Esophagus muscularis mucosa (tissue), 4 donors: ENCODE measurements at regions not wholly inside any gene's neighbourhood (a gene's known extent, or its start where the extent isn't known, plus 50 kb on each side); places are given as distances from the start of the nearest gene placed in this dataset.
"Not testable (repeated sequence)": the region's sequence is repeated elsewhere in the genome, so short reads cannot be mapped to it uniquely, and the experiment has no call there.

ENCODE experiments used
- DNase-seq: peaks from one replicate; pipeline ENCODE4 v3.0.0-alpha.2; 2017; ENCODE audit errors: extremely low spot score
- H3K27ac ChIP-seq, 4 donors: fragments of 200-600 bp; sonication (generic); replicated peaks in 1 of 4; 1 replicate in 3 of 4; 2 replicates in 1 of 4; pipeline ENCODE4 v1.5.1; 2016 to 2019; ENCODE audit warnings: mild to moderate bottlenecking in 1 of 4
- H3K27me3 ChIP-seq, 4 donors: fragments of 200-600 bp; sonication (generic); one replicate each; pipeline versions ENCODE4 v1.5.1 to v1.6.0; 2016 to 2019
- H3K36me3 ChIP-seq, 4 donors: fragments of 200-600 bp; sonication (generic); one replicate each; pipeline ENCODE4 v1.5.1; 2016 to 2019
- H3K4me1 ChIP-seq, 4 donors: fragments of 200-600 bp; sonication (generic); one replicate each; pipeline ENCODE4 v1.5.1; 2016 to 2019
- H3K4me3 ChIP-seq, 4 donors: fragments of 200-600 bp; sonication (generic); 1 replicate in 2 of 4; 2 replicates in 2 of 4; pipeline ENCODE4 v1.5.1; 2016 to 2019; ENCODE audit warnings: mild to moderate bottlenecking in 4 of 4, moderate library complexity in 1 of 4
- H3K9me3 ChIP-seq, 4 donors: fragments of 200-600 bp; sonication (generic); 1 replicate in 3 of 4; 2 replicates in 1 of 4; pipeline ENCODE4 v1.5.1; 2016 to 2019
- EP300 ChIP-seq: sonication (generic); formaldehyde crosslinking; IDR thresholded peaks from one replicate; pipeline ENCODE4 v1.6.1; 2017; ENCODE audit warnings: antibody characterized with exemption
- POLR2A ChIP-seq: fragments of 450-650 bp; IDR thresholded peaks from one replicate; pipeline ENCODE4 v1.6.1; 2017; ENCODE audit warnings: antibody characterized with exemption, moderate library complexity, mild to moderate bottlenecking, low read depth
- POLR2AphosphoS5 ChIP-seq, 2 donors: sonication (generic); formaldehyde crosslinking; IDR thresholded peaks; one replicate each; pipeline ENCODE4 v1.6.1; 2017; ENCODE audit warnings: antibody characterized with exemption in 2 of 2
- WGBS: methylation state at CpG from one replicate; pipeline ENCODE4 v1.1.5; 2018; 5-methylcytosine and 5-hydroxymethylcytosine counted together
- intact Hi-C: fragments of 100-400 bp; cut with DNase I; formaldehyde crosslinking; loops from one replicate; pipeline ENCODE4 v1.15.1; 2023
- TF ChIP-seq, protein P1 (sequence below), 3 experiments: fragments of 200-600 bp in 2 of 3; fragments of 450-650 bp in 1 of 3; sonication (generic) in 2 of 3; IDR thresholded peaks; one replicate each; pipeline ENCODE4 v1.5.1; 2017 to 2019; ENCODE audit warnings: antibody characterized with exemption in 3 of 3, mild to moderate bottlenecking in 2 of 3, moderate library complexity in 1 of 3

DNA sequence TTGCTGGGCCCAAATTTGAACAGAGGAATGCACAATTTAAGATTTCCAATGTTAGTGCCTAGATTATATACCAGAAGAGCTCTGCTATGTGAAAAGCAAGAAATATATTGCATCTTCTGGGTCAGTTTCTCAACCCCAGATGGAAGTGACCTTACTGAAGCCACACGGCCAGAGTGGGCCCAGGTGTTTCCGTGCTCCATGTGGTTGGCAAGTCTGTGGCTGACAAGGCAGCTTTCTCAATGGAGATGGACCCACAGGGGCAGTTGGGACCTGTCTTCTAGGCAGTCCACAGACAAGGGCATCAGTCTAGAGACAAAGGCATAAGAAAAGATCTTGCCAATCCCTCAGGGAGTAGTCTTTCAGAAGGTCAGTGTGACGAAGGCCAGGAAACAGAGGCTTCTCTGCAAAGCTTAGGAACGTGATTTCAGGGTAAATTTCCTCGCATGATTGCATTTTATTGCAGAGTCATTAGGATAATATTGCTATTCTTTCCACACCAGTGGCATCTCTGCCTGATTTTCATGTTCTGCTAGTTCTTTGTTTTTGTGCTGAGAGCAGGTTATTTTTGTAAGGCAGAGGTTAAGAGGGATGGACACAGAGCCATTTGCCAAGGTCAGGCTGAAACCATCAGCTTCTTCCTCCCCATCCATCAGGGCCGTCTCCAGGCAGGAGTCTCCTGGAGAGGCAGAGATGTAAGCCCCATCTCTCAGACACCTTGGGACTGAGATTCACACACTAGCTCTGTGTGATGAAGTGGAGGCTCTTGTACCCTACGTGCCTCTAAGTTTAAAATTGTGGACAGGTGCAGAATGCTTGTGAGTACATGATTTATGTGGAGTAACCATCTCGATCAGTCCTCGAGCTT lies 202.1 kb downstream of the ANKRD30B start:
- no peaks in the 10 kb centered on the region for H3K27me3 ChIP-seq
- no peak overlapping the region for H3K27ac ChIP-seq
- no peak overlapping the region for H3K4me3 ChIP-seq
- WGBS: 71% methylated on average over 9 of the region's 9 CpGs
- no peaks in the 10 kb centered on the region for H3K36me3 ChIP-seq
- H3K4me1 ChIP-seq: no peaks in the 10 kb centered on the region
- intact Hi-C loops: no loop called here
- no peaks in the 10 kb centered on the region for H3K9me3 ChIP-seq
- TF ChIP-seq EP300: no peak
- TF ChIP-seq, protein P1, sequence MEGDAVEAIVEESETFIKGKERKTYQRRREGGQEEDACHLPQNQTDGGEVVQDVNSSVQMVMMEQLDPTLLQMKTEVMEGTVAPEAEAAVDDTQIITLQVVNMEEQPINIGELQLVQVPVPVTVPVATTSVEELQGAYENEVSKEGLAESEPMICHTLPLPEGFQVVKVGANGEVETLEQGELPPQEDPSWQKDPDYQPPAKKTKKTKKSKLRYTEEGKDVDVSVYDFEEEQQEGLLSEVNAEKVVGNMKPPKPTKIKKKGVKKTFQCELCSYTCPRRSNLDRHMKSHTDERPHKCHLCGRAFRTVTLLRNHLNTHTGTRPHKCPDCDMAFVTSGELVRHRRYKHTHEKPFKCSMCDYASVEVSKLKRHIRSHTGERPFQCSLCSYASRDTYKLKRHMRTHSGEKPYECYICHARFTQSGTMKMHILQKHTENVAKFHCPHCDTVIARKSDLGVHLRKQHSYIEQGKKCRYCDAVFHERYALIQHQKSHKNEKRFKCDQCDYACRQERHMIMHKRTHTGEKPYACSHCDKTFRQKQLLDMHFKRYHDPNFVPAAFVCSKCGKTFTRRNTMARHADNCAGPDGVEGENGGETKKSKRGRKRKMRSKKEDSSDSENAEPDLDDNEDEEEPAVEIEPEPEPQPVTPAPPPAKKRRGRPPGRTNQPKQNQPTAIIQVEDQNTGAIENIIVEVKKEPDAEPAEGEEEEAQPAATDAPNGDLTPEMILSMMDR (IDR thresholded peaks at IDR 0.05): no peak
- TF ChIP-seq POLR2A: no peak
- no peak for TF ChIP-seq POLR2AphosphoS5 (IDR thresholded peaks at IDR 0.05)
- no peak for DNase-seq

DNA sequence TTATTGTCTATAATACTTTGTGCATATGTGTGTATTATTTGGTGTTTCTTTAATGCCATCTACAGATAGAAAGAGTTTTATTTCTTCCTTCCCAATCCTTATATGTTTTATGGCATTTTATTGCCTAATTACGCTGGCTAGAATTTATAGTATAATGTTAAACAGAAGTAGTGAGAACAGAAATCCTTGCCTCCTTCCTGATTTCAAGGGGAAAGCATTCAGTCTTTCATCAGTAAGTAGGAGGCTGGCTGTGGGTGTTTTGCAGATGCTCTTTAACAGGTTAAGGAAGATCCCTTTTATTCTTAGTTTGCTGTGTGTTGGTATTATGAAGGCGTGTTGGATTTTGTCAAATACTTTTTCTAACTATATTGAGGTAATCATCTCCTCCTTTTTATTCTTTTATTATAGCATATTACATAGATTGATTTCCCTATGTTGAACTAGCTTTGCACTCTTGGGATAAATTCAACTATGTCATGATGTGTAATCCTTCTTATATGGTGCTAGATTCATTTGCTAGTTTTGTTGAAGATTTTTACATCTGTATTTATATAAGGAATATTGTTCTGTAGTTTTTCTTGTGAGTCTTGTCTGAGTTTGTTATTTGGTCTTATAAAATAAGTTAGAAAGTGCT lies 204.6 kb downstream of the ANKRD30B start:
- H3K36me3 ChIP-seq, intact Hi-C loops, H3K4me3 ChIP-seq, H3K27ac ChIP-seq, H3K4me1 ChIP-seq, H3K27me3 ChIP-seq, H3K9me3 ChIP-seq, DNase-seq: not testable (repeated sequence)
- 73% methylated on average over 2 of the region's 2 CpGs for WGBS

DNA sequence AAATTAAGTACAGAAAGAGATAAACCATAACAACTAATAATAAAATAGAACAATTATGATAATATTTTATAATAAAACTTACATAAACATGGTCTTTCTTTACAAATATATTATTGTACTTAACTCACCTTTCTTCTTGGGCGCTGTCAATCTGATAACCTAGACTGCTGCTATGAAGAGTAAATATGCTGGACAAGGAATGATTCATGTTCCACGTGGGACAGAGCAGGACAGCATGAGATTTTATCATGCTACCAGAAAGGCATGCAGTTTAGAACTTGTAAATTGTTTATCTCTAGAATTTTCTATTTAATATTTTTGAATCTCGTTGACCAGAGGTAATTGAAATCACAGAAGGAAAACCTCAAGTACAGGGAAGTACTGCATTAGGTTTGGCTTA lies 210.7 kb downstream of the ANKRD30B start:
- 56% methylated on average over 3 of the region's 3 CpGs for WGBS
- Histone ChIP-seq H3K27me3 (peaks cover 0 to 3% (median 0%) of the 10 kb centered on the region in 4 donors), H3K27ac (no peak overlapping the region), H3K4me1 (no peaks in the 10 kb centered on the region), H3K36me3 (no peaks in the 10 kb centered on the region), H3K9me3 (peaks cover 0 to 9% (median 0%) of the 10 kb centered on the region in 4 donors), H3K4me3 (no peak overlapping the region)
- intact Hi-C loops: no loop called here
- no peak for TF ChIP-seq POLR2A
- TF ChIP-seq POLR2AphosphoS5 (IDR thresholded peaks at IDR 0.05): no peak
- TF ChIP-seq, protein P1 (IDR thresholded peaks at IDR 0.05): no peak
- TF ChIP-seq EP300: no peak
- DNase-seq: no peak

DNA sequence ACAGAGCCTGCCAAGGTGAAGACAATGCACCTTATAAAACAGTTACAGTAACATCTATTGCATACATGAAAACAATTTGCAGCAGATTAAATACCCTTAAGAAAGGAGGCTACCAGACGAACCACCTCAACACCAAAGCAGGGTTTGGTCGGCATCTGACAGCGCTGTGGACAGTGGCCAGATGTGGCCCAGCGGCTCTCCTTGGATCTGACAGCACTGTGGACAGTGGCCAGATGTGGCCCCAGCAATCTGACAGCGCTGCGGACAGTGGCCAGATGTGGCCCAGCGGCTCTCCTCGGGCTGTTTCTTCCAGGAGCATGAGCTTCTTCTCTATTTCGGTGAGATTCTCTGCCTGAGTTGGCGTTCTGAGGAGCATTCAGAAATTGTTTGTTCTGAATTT lies 211.6 kb downstream of the ANKRD30B start:
- H3K36me3 ChIP-seq: no peaks in the 10 kb centered on the region

DNA sequence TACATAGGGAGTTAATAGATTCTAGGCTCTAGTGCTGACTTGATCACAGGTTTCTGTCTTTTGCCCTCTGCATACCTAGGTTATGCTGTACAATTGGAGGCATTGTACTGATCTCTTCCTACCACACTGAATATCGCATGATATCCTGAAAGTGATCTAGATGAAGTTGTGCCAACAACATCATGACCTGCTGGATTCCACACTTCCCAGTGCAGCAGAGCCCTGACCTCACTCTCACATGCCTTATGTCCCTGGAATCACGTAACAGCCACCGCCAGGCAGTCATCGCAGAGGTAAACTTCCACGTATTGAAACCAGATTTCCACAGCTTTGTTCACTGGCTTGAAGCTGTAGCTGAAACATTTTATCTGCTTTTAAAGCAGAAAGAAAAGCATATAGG lies 214.0 kb downstream of the ANKRD30B start:
- no peaks in the 10 kb centered on the region for H3K4me1 ChIP-seq
- TF ChIP-seq EP300 (no peak), POLR2AphosphoS5 (IDR thresholded peaks at IDR 0.05) (no peak), POLR2A (no peak)
- TF ChIP-seq, protein P1 (IDR thresholded peaks at IDR 0.05): no peak
- H3K27me3 ChIP-seq: peaks cover 0 to 3% (median 0%) of the 10 kb centered on the region in 4 donors
- H3K36me3 ChIP-seq: no peaks in the 10 kb centered on the region
- intact Hi-C loops: no loop called here
- H3K9me3 ChIP-seq: no peaks in the 10 kb centered on the region
- H3K4me3 ChIP-seq: no peak overlapping the region
- peak; percentile 24 for DNase-seq
- 81% methylated on average over 5 of the region's 5 CpGs for WGBS
- no peak overlapping the region for H3K27ac ChIP-seq

More for the DNA sequence above, 211.6 kb downstream of the ANKRD30B start:
- peak; percentile 82 for DNase-seq
- intact Hi-C loops: no loop called here
- no peaks in the 10 kb centered on the region for H3K4me1 ChIP-seq
- H3K27ac ChIP-seq: no peak overlapping the region
- H3K4me3 ChIP-seq: no peak overlapping the region
- TF ChIP-seq POLR2A: no peak
- TF ChIP-seq, protein P1 (IDR thresholded peaks at IDR 0.05): no peak
- TF ChIP-seq EP300: no peak
- no peak for TF ChIP-seq POLR2AphosphoS5 (IDR thresholded peaks at IDR 0.05)
- peaks cover 0 to 3% (median 0%) of the 10 kb centered on the region in 4 donors for H3K27me3 ChIP-seq
- H3K9me3 ChIP-seq: peaks cover 0 to 9% (median 0%) of the 10 kb centered on the region in 4 donors
- WGBS: 74% methylated on average over 9 of the region's 10 CpGs
